HUES6 (cell line): ENCODE measurements at regions not wholly inside any gene's neighbourhood (a gene's known extent, or its start where the extent isn't known, plus 50 kb on each side); places are given as distances from the start of the nearest gene placed in this dataset.

ENCODE experiments used
- H3K27ac ChIP-seq: 2 replicates; pipeline ENCODE4 v1.7.0; 2013; ENCODE audit warnings: low read depth, mild to moderate bottlenecking, low read length, inconsistent platforms
- H3K27me3 ChIP-seq: 2 replicates; pipeline ENCODE4 v1.6.1; 2013; ENCODE audit warnings: low read length; ENCODE audit not compliant: control insufficient read depth, insufficient read depth
- H3K36me3 ChIP-seq: 2 replicates; pipeline ENCODE4 v1.6.1; 2013; ENCODE audit warnings: low read length; ENCODE audit not compliant: control insufficient read depth, insufficient read depth
- H3K4me1 ChIP-seq: 2 replicates; pipeline ENCODE4 v1.6.1; 2013; ENCODE audit warnings: low read length; ENCODE audit not compliant: control insufficient read depth, insufficient read depth
- H3K4me3 ChIP-seq: 2 replicates; pipeline ENCODE4 v1.5.1; 2013; ENCODE audit warnings: low read depth, low read length
- H3K9ac ChIP-seq: one replicate; pipeline ENCODE4 v1.6.1; 2013; ENCODE audit warnings: mild to moderate bottlenecking, low read length
- H3K9me3 ChIP-seq: 2 replicates; pipeline ENCODE4 v1.6.1; 2013; ENCODE audit warnings: low read depth, low read length; ENCODE audit not compliant: control insufficient read depth, insufficient read depth

DNA sequence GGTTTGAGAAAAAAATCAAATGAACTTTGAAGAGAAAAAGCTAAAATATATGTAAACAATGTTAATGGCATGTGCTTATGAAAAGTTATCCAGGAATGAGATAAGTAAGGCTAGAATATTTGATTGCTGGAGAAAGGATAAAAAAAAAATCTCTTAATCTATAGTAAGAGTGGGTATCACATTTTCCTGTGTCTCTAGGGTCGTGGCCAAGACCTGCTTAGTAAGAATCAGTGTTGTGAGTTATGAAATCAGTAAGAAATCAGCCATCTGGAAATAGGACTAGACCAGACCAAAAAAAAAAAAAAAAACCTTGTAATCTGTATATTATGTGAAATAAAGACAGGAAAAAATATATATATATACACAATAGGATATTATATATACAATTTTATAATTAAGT is 1153.9 kb downstream of the CDH11 start:
- Histone ChIP-seq H3K9me3 (no peaks in the 10 kb centered on the region), H3K27me3 (no peaks in the 10 kb centered on the region)

GRCh38 chr16:63960321-63960720 is 1161.5 kb downstream of the CDH11 start:
- H3K4me1 ChIP-seq: no peaks in the 10 kb centered on the region
- H3K9me3 ChIP-seq: no peaks in the 10 kb centered on the region
- no peak overlapping the region for H3K27ac ChIP-seq
- no peaks in the 10 kb centered on the region for H3K36me3 ChIP-seq
- H3K9ac ChIP-seq: no peak overlapping the region
- no peaks in the 10 kb centered on the region for H3K27me3 ChIP-seq
- no peak overlapping the region for H3K4me3 ChIP-seq

More for the DNA sequence above, 1153.9 kb downstream of the CDH11 start:
- Histone ChIP-seq H3K36me3 (no peaks in the 10 kb centered on the region), H3K9ac (no peak overlapping the region), H3K4me1 (no peaks in the 10 kb centered on the region), H3K4me3 (no peak overlapping the region), H3K27ac (no peak overlapping the region)

GRCh38 chr16:63947022-63947421 is 1174.8 kb downstream of the CDH11 start:
- no peak overlapping the region for H3K27ac ChIP-seq
- no peaks in the 10 kb centered on the region for H3K36me3 ChIP-seq
- no peak overlapping the region for H3K9ac ChIP-seq
- H3K27me3 ChIP-seq: no peaks in the 10 kb centered on the region
- no peak overlapping the region for H3K4me3 ChIP-seq
- no peaks in the 10 kb centered on the region for H3K9me3 ChIP-seq
- no peaks in the 10 kb centered on the region for H3K4me1 ChIP-seq

GRCh38 chr16:63945806-63946205 is 1176.1 kb downstream of the CDH11 start:
- Histone ChIP-seq H3K27ac (no peak overlapping the region), H3K9ac (no peak overlapping the region), H3K4me3 (no peak overlapping the region), H3K9me3 (no peaks in the 10 kb centered on the region), H3K36me3 (no peaks in the 10 kb centered on the region), H3K27me3 (no peaks in the 10 kb centered on the region), H3K4me1 (no peaks in the 10 kb centered on the region)

- Histone ChIP-seq H3K36me3 (no peaks in the 10 kb centered on the region), H3K27me3 (no peaks in the 10 kb centered on the region), H3K4me3 (no peak overlapping the region), H3K9me3 (no peaks in the 10 kb centered on the region), H3K27ac (no peak overlapping the region), H3K4me1 (no peaks in the 10 kb centered on the region), H3K9ac (no peak overlapping the region)
Measured at GRCh38 chr16:63943566-63943965, 1178.3 kb downstream of the CDH11 start.

GRCh38 chr16:63938661-63939060 is 1183.2 kb downstream of the CDH11 start:
- H3K27me3 ChIP-seq: no peaks in the 10 kb centered on the region

GRCh38 chr16:63933841-63934240 is 1188.0 kb downstream of the CDH11 start:
- peaks cover 3% of the 10 kb centered on the region for H3K9me3 ChIP-seq
- H3K36me3 ChIP-seq: no peaks in the 10 kb centered on the region
- H3K27ac ChIP-seq: no peak overlapping the region
- H3K27me3 ChIP-seq: no peaks in the 10 kb centered on the region
- peaks cover 5% of the 10 kb centered on the region; the same call in 1 of the 2 replicates for H3K4me1 ChIP-seq
- H3K4me3 ChIP-seq: no peak overlapping the region
- H3K9ac ChIP-seq: no peak overlapping the region

More at GRCh38 chr16:63938661-63939060, 1183.2 kb downstream of the CDH11 start:
- Histone ChIP-seq H3K4me3 (no peak overlapping the region), H3K9ac (no peak overlapping the region), H3K4me1 (peaks cover 5% of the 10 kb centered on the region; the same call in 1 of the 2 replicates), H3K9me3 (no peaks in the 10 kb centered on the region), H3K36me3 (no peaks in the 10 kb centered on the region), H3K27ac (no peak overlapping the region)

DNA sequence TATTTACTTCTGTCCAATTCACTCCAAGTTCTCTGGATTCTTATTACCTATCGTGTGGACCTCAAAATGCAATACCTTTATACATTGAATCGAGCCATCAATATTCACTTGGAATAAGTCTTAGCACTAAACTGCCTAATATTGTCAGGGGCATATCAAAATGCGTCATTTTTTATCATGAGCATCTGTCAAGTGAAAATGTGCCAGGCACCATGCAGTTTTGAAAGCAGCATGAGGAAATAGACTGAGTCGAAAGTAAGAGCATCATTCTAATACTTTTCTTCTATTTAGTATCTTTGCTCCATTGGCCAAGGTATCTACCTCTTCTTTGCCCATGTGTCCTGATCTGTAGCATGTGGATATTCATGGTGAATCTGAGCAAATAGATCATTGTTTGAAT is 1193.4 kb downstream of the CDH11 start:
- Histone ChIP-seq H3K4me3 (no peak overlapping the region), H3K9ac (no peak overlapping the region), H3K9me3 (peaks cover 3% of the 10 kb centered on the region), H3K27ac (no peak overlapping the region), H3K27me3 (no peaks in the 10 kb centered on the region), H3K4me1 (no peaks in the 10 kb centered on the region; the same call in 1 of the 2 replicates), H3K36me3 (no peaks in the 10 kb centered on the region)

- Histone ChIP-seq H3K36me3 (no peaks in the 10 kb centered on the region), H3K9ac (no peak overlapping the region), H3K4me3 (no peak overlapping the region), H3K27me3 (no peaks in the 10 kb centered on the region), H3K9me3 (no peaks in the 10 kb centered on the region), H3K4me1 (no peaks in the 10 kb centered on the region; the same call in 1 of the 2 replicates), H3K27ac (no peak overlapping the region)
Measured at GRCh38 chr16:63925221-63925620, 1196.6 kb downstream of the CDH11 start.

DNA sequence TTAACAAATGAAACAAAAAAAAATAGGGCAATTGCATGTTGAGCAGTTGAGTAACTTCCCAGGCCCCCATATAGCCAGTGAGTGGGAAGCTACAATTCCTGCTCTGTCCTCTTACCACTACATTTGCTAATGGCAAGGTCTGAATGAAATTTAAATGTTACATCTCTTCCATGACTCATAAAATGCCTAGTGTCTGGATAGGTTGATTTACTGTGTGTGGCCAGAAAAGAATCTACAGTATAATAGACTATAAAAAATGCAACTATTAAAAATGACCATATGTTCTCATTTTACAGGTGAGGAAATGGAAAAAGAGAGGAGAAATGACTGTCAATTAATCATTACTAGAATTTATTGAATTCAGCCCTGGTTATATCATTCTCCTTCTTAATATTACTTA is 1199.3 kb downstream of the CDH11 start:
- H3K4me1 ChIP-seq: no peaks in the 10 kb centered on the region; the same call in 1 of the 2 replicates
- H3K9me3 ChIP-seq: peaks cover 16% of the 10 kb centered on the region
- no peak overlapping the region for H3K4me3 ChIP-seq
- H3K27me3 ChIP-seq: no peaks in the 10 kb centered on the region
- no peak overlapping the region for H3K9ac ChIP-seq
- no peak overlapping the region for H3K27ac ChIP-seq
- no peaks in the 10 kb centered on the region for H3K36me3 ChIP-seq

DNA sequence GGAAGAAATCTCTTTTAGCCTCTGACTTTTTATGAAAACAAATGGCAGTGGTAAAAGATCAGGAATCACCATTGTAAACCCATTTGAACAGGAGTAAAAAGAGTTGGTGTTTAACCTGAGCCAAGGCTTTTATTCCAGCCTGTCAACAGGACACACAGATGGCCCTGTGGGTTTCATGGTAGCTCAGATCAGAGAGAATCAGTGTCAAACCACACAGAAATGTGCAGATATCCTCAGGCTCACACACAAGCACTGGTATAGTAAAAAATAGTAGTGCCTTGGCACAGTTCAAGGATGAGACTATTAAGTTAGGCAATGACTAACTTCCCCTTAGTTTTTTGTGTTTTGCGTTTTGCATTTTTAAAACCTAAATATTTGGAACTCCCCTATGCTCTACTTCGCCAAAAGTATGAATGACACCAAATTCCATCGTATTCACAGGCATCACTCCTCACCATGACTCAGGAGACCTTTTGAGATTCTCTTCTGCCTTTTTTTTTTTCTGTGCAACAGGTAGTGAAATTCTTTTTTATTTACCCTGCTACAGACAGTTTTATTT is 1200.0 kb downstream of the CDH11 start:
- H3K9ac ChIP-seq: no peak overlapping the region
- H3K36me3 ChIP-seq: no peaks in the 10 kb centered on the region
- no peaks in the 10 kb centered on the region for H3K27me3 ChIP-seq
- no peak overlapping the region for H3K4me3 ChIP-seq
- peaks cover 16% of the 10 kb centered on the region for H3K9me3 ChIP-seq
- no peaks in the 10 kb centered on the region; the same call in 1 of the 2 replicates for H3K4me1 ChIP-seq
- H3K27ac ChIP-seq: no peak overlapping the region
